ENCODE measurements at regions not wholly inside any gene's neighbourhood (a gene's known extent, or its start where the extent isn't known, plus 50 kb on each side); places are given as distances from the start of the nearest gene placed in this dataset.

- no peak overlapping the region for H3K27ac ChIP-seq
- DNase-seq = no peak
- in situ Hi-C loops (cut with HindIII; ENCODE audit: low pct_ligation_motif_present, low sequenced_read_pairs) = no loop called here
- no peak overlapping the region for H3K4me3 ChIP-seq (ENCODE audit: low read depth, low read length)
- no peaks in the 10 kb centered on the region for H3K36me3 ChIP-seq (replicated peaks)
- H3K27me3 ChIP-seq (replicated peaks) = no peaks in the 10 kb centered on the region
- TF ChIP-seq CTCF (IDR thresholded peaks at IDR 0.05; ENCODE audit: low read depth, low read length, missing control alignments) = no peak
Measured at GRCh38 chr7:97381815-97382554, 264.5 kb downstream of the SDHAF3 start.

GRCh38 chr7:97390052-97390451 is 272.6 kb downstream of the SDHAF3 start:
- no peak overlapping the region for H3K27ac ChIP-seq
- TF ChIP-seq CTCF (IDR thresholded peaks at IDR 0.05; ENCODE audit: low read depth, low read length, missing control alignments) = no peak
- H3K36me3 ChIP-seq (replicated peaks) = no peaks in the 10 kb centered on the region
- no peak overlapping the region for H3K4me3 ChIP-seq (ENCODE audit: low read depth, low read length)
- no peak for DNase-seq
- H3K27me3 ChIP-seq (replicated peaks) = no peaks in the 10 kb centered on the region
- in situ Hi-C loops (cut with HindIII; ENCODE audit: low pct_ligation_motif_present, low sequenced_read_pairs) = no loop called here

GRCh38 chr7:97390915-97391593 is 273.6 kb downstream of the SDHAF3 start:
- DNase-seq = no peak
- in situ Hi-C loops (cut with HindIII; ENCODE audit: low pct_ligation_motif_present, low sequenced_read_pairs) = no loop called here

GRCh38 chr7:97401398-97401797 is 283.9 kb downstream of the SDHAF3 start:
- in situ Hi-C loops (cut with HindIII; ENCODE audit: low pct_ligation_motif_present, low sequenced_read_pairs) = no loop called here
- TF ChIP-seq CTCF (IDR thresholded peaks at IDR 0.05; ENCODE audit: low read depth, low read length, missing control alignments) = no peak
- no peak for DNase-seq
- Histone ChIP-seq H3K4me3 (ENCODE audit: low read depth, low read length) (no peak overlapping the region), H3K27ac (no peak overlapping the region), H3K27me3 (replicated peaks) (no peaks in the 10 kb centered on the region), H3K36me3 (replicated peaks) (no peaks in the 10 kb centered on the region)

More at GRCh38 chr7:97390915-97391593, 273.6 kb downstream of the SDHAF3 start:
- no peaks in the 10 kb centered on the region for H3K36me3 ChIP-seq (replicated peaks)
- TF ChIP-seq CTCF (IDR thresholded peaks at IDR 0.05; ENCODE audit: low read depth, low read length, missing control alignments) = no peak
- H3K27ac ChIP-seq = no peak overlapping the region
- no peak overlapping the region for H3K4me3 ChIP-seq (ENCODE audit: low read depth, low read length)
- no peaks in the 10 kb centered on the region for H3K27me3 ChIP-seq (replicated peaks)

GRCh38 chr7:97405835-97406234 is 288.3 kb downstream of the SDHAF3 start:
- Histone ChIP-seq H3K4me3 (ENCODE audit: low read depth, low read length) (no peak overlapping the region), H3K27ac (no peak overlapping the region), H3K36me3 (replicated peaks) (no peaks in the 10 kb centered on the region), H3K27me3 (replicated peaks) (no peaks in the 10 kb centered on the region)
- no peak for DNase-seq
- TF ChIP-seq CTCF (IDR thresholded peaks at IDR 0.05; ENCODE audit: low read depth, low read length, missing control alignments) = no peak
- in situ Hi-C loops (cut with HindIII; ENCODE audit: low pct_ligation_motif_present, low sequenced_read_pairs) = no loop called here

All from brain microvascular endothelial cell (primary cell).